Liver (tissue), 8 donors: ENCODE measurements at regions not wholly inside any gene's neighbourhood (a gene's known extent, or its start where the extent isn't known, plus 50 kb on each side); places are given as distances from the start of the nearest gene placed in this dataset.

ENCODE experiments used
- DNase-seq: peaks from one replicate; pipeline ENCODE4 v3.0.0-alpha.2; 2017; ENCODE audit warnings: low spot score
- H3K27ac ChIP-seq, 2 donors: one replicate each; pipeline ENCODE4 v1.7.0; 2013; ENCODE audit warnings: inconsistent platforms in 2 of 2, low read length in 2 of 2, control low read depth in 1 of 2, low read depth in 1 of 2, mild to moderate bottlenecking in 1 of 2
- H3K27me3 ChIP-seq, 4 donors: one replicate each; pipeline versions ENCODE4 v1.6.1 to v1.7.0; 2013; ENCODE audit warnings: low read length in 3 of 4, inconsistent platforms in 1 of 4, mild to moderate bottlenecking in 1 of 4, moderate library complexity in 1 of 4; ENCODE audit not compliant: control insufficient read depth in 4 of 4, insufficient read depth in 4 of 4
- H3K36me3 ChIP-seq, 4 donors: one replicate each; pipeline versions ENCODE4 v1.6.1 to v1.7.0; 2013; ENCODE audit warnings: low read length in 3 of 4, mild to moderate bottlenecking in 3 of 4, low read depth in 1 of 4, moderate library complexity in 1 of 4; ENCODE audit not compliant: control insufficient read depth in 4 of 4, insufficient read depth in 3 of 4
- H3K4me1 ChIP-seq, 4 donors: one replicate each; pipeline versions ENCODE4 v1.6.1 to v1.7.0; 2013; ENCODE audit warnings: low read length in 3 of 4, mild to moderate bottlenecking in 3 of 4, moderate library complexity in 1 of 4; ENCODE audit not compliant: control insufficient read depth in 4 of 4, insufficient read depth in 4 of 4
- H3K4me3 ChIP-seq, 3 donors: one replicate each; pipeline versions ENCODE4 v1.6.1 to v1.7.0; 2013; ENCODE audit warnings: low read length in 3 of 3, control low read depth in 1 of 3, low read depth in 1 of 3, mild to moderate bottlenecking in 1 of 3
- H3K9ac ChIP-seq, 2 donors: one replicate each; pipeline ENCODE4 v1.7.0; 2013; ENCODE audit warnings: low read length in 2 of 2, mild to moderate bottlenecking in 2 of 2, moderate library complexity in 2 of 2, control low read depth in 1 of 2, low read depth in 1 of 2
- H3K9me3 ChIP-seq, 4 donors: one replicate each; pipeline versions ENCODE4 v1.6.1 to v1.7.0; 2013; ENCODE audit warnings: low read length in 3 of 4; ENCODE audit not compliant: control insufficient read depth in 4 of 4
- EGR1 ChIP-seq, 2 donors: IDR thresholded peaks; 2 replicates each; pipeline ENCODE4 v1.6.1; 2016 to 2018; ENCODE audit warnings: antibody characterized with exemption in 2 of 2, low read depth in 2 of 2
- FOXA1 ChIP-seq: IDR thresholded peaks from 2 replicates; pipeline ENCODE4 v1.6.1; 2016; ENCODE audit warnings: antibody characterized with exemption
- FOXA2 ChIP-seq: IDR thresholded peaks from 2 replicates; pipeline ENCODE4 v1.6.1; 2016; ENCODE audit warnings: antibody characterized with exemption
- GABPA ChIP-seq, 2 donors: IDR thresholded peaks in 1 of 2; conservative IDR thresholded peaks in 1 of 2; 2 replicates each; pipeline ENCODE4 v1.6.1; 2016; ENCODE audit warnings: antibody characterized with exemption in 2 of 2, mild to moderate bottlenecking in 1 of 2, moderate library complexity in 1 of 2
- HNF4A ChIP-seq, 2 donors: conservative IDR thresholded peaks; 2 replicates each; pipeline ENCODE4 v1.6.1; 2016; ENCODE audit warnings: antibody characterized with exemption in 2 of 2, mild to moderate bottlenecking in 2 of 2
- HNF4G ChIP-seq: IDR thresholded peaks from 2 replicates; pipeline ENCODE4 v1.6.1; 2016; ENCODE audit warnings: antibody characterized with exemption
- JUND ChIP-seq, 2 donors: IDR thresholded peaks; 2 replicates each; pipeline ENCODE4 v1.6.1; 2016; ENCODE audit warnings: antibody characterized with exemption in 2 of 2
- MAX ChIP-seq: IDR thresholded peaks from 2 replicates; pipeline ENCODE4 v1.6.1; 2016; ENCODE audit warnings: antibody characterized with exemption
- NR2F2 ChIP-seq: IDR thresholded peaks from 2 replicates; pipeline ENCODE4 v1.6.1; 2016; ENCODE audit warnings: antibody characterized with exemption
- RAD21 ChIP-seq, 2 donors: IDR thresholded peaks; 2 replicates each; pipeline ENCODE4 v1.6.1; 2016; ENCODE audit warnings: antibody characterized with exemption in 2 of 2, mild to moderate bottlenecking in 2 of 2
- REST ChIP-seq: IDR thresholded peaks from 2 replicates; pipeline ENCODE4 v1.6.1; 2016; ENCODE audit warnings: antibody characterized with exemption, mild to moderate bottlenecking
- RXRA ChIP-seq, 2 donors: IDR thresholded peaks; 2 replicates each; pipeline ENCODE4 v1.6.1; 2017 to 2018; ENCODE audit warnings: antibody characterized with exemption in 2 of 2, mild to moderate bottlenecking in 1 of 2
- SP1 ChIP-seq: IDR thresholded peaks from 2 replicates; pipeline ENCODE4 v1.6.1; 2018; ENCODE audit warnings: antibody characterized with exemption, mild to moderate bottlenecking
- TAF1 ChIP-seq: conservative IDR thresholded peaks from 2 replicates; pipeline ENCODE4 v1.6.1; 2016; ENCODE audit warnings: antibody characterized with exemption, mild to moderate bottlenecking
- YY1 ChIP-seq: IDR thresholded peaks from 2 replicates; pipeline ENCODE4 v1.6.1; 2016; ENCODE audit warnings: antibody characterized with exemption, mild to moderate bottlenecking
- ZBTB33 ChIP-seq: IDR thresholded peaks from 2 replicates; pipeline ENCODE4 v1.6.1; 2016; ENCODE audit warnings: antibody characterized with exemption
- WGBS: extraction: QIAGEN DNeasy Blood & Tissue Kit; methylation state at CpG from one replicate; pipeline ENCODE4 v1.1.7; 2013; 5-methylcytosine and 5-hydroxymethylcytosine counted together
- TF ChIP-seq, protein P1 (sequence below): fragments of 150-350 bp; IDR thresholded peaks from 2 replicates; pipeline ENCODE4 v1.5.1; 2017; ENCODE audit warnings: improper control_type of control experiment, low read depth, low read length; ENCODE audit not compliant: missing input control
- TF ChIP-seq, protein P2 (sequence below): IDR thresholded peaks from 2 replicates; pipeline ENCODE4 v1.6.1; 2016; ENCODE audit warnings: antibody characterized with exemption
- donor health status: healthy.
- donor health status: healthy.
- donor health status: healthy.
- donor health status: healthy.
- donor health status: healthy.

DNA sequence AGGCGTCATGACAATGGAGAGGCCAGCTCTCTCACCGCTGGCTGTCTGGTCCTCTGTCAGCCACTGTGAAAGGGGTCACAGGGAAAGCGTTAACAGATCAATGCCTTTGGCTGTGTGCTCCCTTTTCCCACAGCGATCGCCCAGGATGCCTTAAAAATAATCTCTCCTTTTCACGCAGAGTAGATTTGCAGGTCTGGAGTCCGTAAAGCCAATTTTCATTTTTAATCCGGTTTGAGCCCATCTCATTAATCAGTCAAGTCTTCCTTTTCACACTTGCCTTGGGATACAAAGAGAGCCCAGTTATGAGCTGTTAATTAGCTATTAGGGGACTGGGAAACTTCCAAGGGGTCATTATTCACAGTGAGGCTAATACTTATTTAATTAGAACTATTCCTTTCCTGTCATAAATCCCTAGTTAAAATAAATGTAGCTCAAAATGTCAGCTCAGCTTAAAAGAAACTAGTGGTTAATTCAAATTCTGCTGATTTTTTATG is 104.3 kb upstream of the RASGRP1 start:
- Histone ChIP-seq H3K27ac (no peak overlapping the region), H3K9ac (no peak overlapping the region), H3K4me3 (no peak overlapping the region), H3K27me3 (peaks cover 0 to 5% (median 3%) of the 10 kb centered on the region in 4 donors), H3K9me3 (no peaks in the 10 kb centered on the region), H3K4me1 (no peaks in the 10 kb centered on the region), H3K36me3 (no peaks in the 10 kb centered on the region)
- DNase-seq: no peak
- 39% methylated on average over 8 of the region's 8 CpGs for WGBS
- TF ChIP-seq REST (no peak), FOXA2 (no peak), MAX (no peak), RXRA (IDR thresholded peaks at IDR 0.05) (no peak), NR2F2 (no peak), HNF4G (no peak), TAF1 (no peak), SP1 (no peak), JUND (IDR thresholded peaks at IDR 0.05) (no peak), RAD21 (IDR thresholded peaks at IDR 0.05) (no peak), HNF4A (conservative IDR thresholded peaks at IDR 0.05) (no peak), FOXA1 (no peak), ZBTB33 (no peak), GABPA (IDR thresholded peaks at IDR 0.05 in 1 of 2, conservative IDR thresholded peaks at IDR 0.05 in 1 of 2) (no peak), EGR1 (IDR thresholded peaks at IDR 0.05; ENCODE audit: low read depth in 2 of 2) (no peak), YY1 (no peak)
- TF ChIP-seq, protein P1, sequence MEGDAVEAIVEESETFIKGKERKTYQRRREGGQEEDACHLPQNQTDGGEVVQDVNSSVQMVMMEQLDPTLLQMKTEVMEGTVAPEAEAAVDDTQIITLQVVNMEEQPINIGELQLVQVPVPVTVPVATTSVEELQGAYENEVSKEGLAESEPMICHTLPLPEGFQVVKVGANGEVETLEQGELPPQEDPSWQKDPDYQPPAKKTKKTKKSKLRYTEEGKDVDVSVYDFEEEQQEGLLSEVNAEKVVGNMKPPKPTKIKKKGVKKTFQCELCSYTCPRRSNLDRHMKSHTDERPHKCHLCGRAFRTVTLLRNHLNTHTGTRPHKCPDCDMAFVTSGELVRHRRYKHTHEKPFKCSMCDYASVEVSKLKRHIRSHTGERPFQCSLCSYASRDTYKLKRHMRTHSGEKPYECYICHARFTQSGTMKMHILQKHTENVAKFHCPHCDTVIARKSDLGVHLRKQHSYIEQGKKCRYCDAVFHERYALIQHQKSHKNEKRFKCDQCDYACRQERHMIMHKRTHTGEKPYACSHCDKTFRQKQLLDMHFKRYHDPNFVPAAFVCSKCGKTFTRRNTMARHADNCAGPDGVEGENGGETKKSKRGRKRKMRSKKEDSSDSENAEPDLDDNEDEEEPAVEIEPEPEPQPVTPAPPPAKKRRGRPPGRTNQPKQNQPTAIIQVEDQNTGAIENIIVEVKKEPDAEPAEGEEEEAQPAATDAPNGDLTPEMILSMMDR: no peak
- TF ChIP-seq, protein P2, sequence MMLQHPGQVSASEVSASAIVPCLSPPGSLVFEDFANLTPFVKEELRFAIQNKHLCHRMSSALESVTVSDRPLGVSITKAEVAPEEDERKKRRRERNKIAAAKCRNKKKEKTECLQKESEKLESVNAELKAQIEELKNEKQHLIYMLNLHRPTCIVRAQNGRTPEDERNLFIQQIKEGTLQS: no peak
